NB4 (cell line): ENCODE measurements at regions not wholly inside any gene's neighbourhood (a gene's known extent, or its start where the extent isn't known, plus 50 kb on each side); places are given as distances from the start of the nearest gene placed in this dataset.

Source experiments
- DNase-seq: peaks from one replicate; pipeline ENCODE4 v3.0.0; 2010; ENCODE audit warnings: low read depth
- H3K4me3 ChIP-seq: one replicate; pipeline ENCODE4 v1.5.1; 2011; ENCODE audit warnings: mild to moderate bottlenecking, low read depth, low read length, moderate library complexity
- CTCF ChIP-seq: IDR thresholded peaks from one replicate; pipeline ENCODE4 v1.5.1; 2012; ENCODE audit warnings: low read depth, low read length
- MAX ChIP-seq: IDR thresholded peaks from 2 replicates; pipeline ENCODE4 v1.6.1; 2011; ENCODE audit warnings: low read depth, low read length
- MYC ChIP-seq: IDR thresholded peaks from 2 replicates; pipeline ENCODE4 v1.6.1; 2011; ENCODE audit warnings: low read depth, low read length
- POLR2A ChIP-seq: IDR thresholded peaks from 2 replicates; pipeline ENCODE4 v1.6.1; 2011; ENCODE audit warnings: mild to moderate bottlenecking; ENCODE audit not compliant: insufficient read length; ENCODE audit errors: extremely low read depth

GRCh38 chr17:62162898-62163297 lies 97.8 kb upstream of the MED13 start:
- no peak for DNase-seq
- H3K4me3 ChIP-seq = no peak overlapping the region
- TF ChIP-seq MAX (no peak), MYC (no peak), POLR2A (no peak), CTCF (no peak)

GRCh38 chr17:62161405-62162148 lies 96.5 kb upstream of the MED13 start:
- no peak for DNase-seq
- H3K4me3 ChIP-seq = no peak overlapping the region
- TF ChIP-seq MYC = no peak
- no peak for TF ChIP-seq POLR2A
- no peak for TF ChIP-seq CTCF
- no peak for TF ChIP-seq MAX

GRCh38 chr17:62160816-62161215 lies 95.7 kb upstream of the MED13 start:
- no peak overlapping the region for H3K4me3 ChIP-seq
- DNase-seq = no peak
- TF ChIP-seq MAX (no peak), MYC (no peak), POLR2A (no peak), CTCF (no peak)

GRCh38 chr17:62159994-62160393 lies 94.9 kb upstream of the MED13 start:
- DNase-seq = no peak
- TF ChIP-seq POLR2A = no peak
- no peak for TF ChIP-seq CTCF
- no peak for TF ChIP-seq MAX
- TF ChIP-seq MYC = no peak

GRCh38 chr17:62156949-62157348 lies 91.9 kb upstream of the MED13 start:
- no peak overlapping the region for H3K4me3 ChIP-seq
- DNase-seq = no peak

More at GRCh38 chr17:62159994-62160393, 94.9 kb upstream of the MED13 start:
- H3K4me3 ChIP-seq = no peak overlapping the region

More at GRCh38 chr17:62156949-62157348, 91.9 kb upstream of the MED13 start:
- TF ChIP-seq MYC (no peak), CTCF (no peak), MAX (no peak), POLR2A (no peak)
